Smooth muscle cell of the brain vasculature (primary cell): ENCODE measurements at regions not wholly inside any gene's neighbourhood (a gene's known extent, or its start where the extent isn't known, plus 50 kb on each side); places are given as distances from the start of the nearest gene placed in this dataset.

Experiments used
- DNase-seq: peaks from one replicate; pipeline ENCODE4 v3.0.0-alpha.2; 2012; ENCODE audit warnings: low read depth, low spot score

- DNase-seq = no peak
Observed at GRCh38 chr16:86771506-86772460, 193.4 kb downstream of the FOXL1 start.

- DNase-seq = no peak
Observed at GRCh38 chr16:86772671-86773353, 194.5 kb downstream of the FOXL1 start.

GRCh38 chr16:86773354-86773715 is 195.0 kb downstream of the FOXL1 start:
- DNase-seq = no peak

GRCh38 chr16:86774931-86775330 is 196.6 kb downstream of the FOXL1 start:
- no peak for DNase-seq

- DNase-seq = no peak
Observed at GRCh38 chr16:86775511-86775921, 197.2 kb downstream of the FOXL1 start.

- no peak for DNase-seq
Observed at GRCh38 chr16:86777381-86777946, 199.1 kb downstream of the FOXL1 start.

GRCh38 chr16:86778108-86778745 is 199.9 kb downstream of the FOXL1 start:
- DNase-seq = no peak

- no peak for DNase-seq
Observed at GRCh38 chr16:86778978-86779377, 200.6 kb downstream of the FOXL1 start.

- no peak for DNase-seq
Observed at GRCh38 chr16:86781046-86781445, 202.7 kb downstream of the FOXL1 start.

GRCh38 chr16:86783636-86784626 is 205.6 kb downstream of the FOXL1 start:
- DNase-seq = no peak

- no peak for DNase-seq
Observed at GRCh38 chr16:86786338-86786737, 208.0 kb downstream of the FOXL1 start.

- no peak for DNase-seq
Observed at GRCh38 chr16:86786994-86787393, 208.6 kb downstream of the FOXL1 start.

GRCh38 chr16:86787538-86787937 is 209.2 kb downstream of the FOXL1 start:
- DNase-seq = no peak

GRCh38 chr16:86789621-86790051 is 211.3 kb downstream of the FOXL1 start:
- DNase-seq = no peak

GRCh38 chr16:86791287-86792035 is 213.1 kb downstream of the FOXL1 start:
- no peak for DNase-seq

- DNase-seq = no peak
Observed at GRCh38 chr16:86794216-86794864, 216.0 kb downstream of the FOXL1 start.

GRCh38 chr16:86797700-86798099 is 219.4 kb downstream of the FOXL1 start:
- no peak for DNase-seq

- DNase-seq = no peak
Observed at GRCh38 chr16:86798247-86799041, 220.1 kb downstream of the FOXL1 start.

GRCh38 chr16:86799367-86799766 is 221.0 kb downstream of the FOXL1 start:
- no peak for DNase-seq
